ENCODE measurements at regions not wholly inside any gene's neighbourhood (a gene's known extent, or its start where the extent isn't known, plus 50 kb on each side); places are given as distances from the start of the nearest gene placed in this dataset.

DNA sequence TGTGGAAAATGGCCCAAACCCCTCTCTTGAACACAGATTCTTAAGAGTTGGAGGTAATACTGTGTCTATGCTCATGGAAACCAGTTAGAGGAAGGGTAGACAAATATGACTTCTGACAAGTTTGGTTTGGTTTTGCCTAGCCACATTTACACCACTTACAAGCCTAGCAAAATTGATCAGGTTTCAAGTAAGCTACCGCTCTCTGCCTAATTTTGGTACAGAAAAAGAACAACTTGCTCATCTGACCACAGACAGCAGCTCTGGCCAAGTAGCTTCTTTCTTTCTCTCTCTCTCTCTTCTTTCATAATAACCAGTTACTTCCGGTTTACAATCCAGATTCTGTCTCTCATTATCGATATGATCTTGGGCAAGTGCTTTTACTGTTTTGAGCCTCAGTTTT is 260.0 kb downstream of the GLUD2 start:
- TF ChIP-seq, protein P1, sequence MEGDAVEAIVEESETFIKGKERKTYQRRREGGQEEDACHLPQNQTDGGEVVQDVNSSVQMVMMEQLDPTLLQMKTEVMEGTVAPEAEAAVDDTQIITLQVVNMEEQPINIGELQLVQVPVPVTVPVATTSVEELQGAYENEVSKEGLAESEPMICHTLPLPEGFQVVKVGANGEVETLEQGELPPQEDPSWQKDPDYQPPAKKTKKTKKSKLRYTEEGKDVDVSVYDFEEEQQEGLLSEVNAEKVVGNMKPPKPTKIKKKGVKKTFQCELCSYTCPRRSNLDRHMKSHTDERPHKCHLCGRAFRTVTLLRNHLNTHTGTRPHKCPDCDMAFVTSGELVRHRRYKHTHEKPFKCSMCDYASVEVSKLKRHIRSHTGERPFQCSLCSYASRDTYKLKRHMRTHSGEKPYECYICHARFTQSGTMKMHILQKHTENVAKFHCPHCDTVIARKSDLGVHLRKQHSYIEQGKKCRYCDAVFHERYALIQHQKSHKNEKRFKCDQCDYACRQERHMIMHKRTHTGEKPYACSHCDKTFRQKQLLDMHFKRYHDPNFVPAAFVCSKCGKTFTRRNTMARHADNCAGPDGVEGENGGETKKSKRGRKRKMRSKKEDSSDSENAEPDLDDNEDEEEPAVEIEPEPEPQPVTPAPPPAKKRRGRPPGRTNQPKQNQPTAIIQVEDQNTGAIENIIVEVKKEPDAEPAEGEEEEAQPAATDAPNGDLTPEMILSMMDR (IDR thresholded peaks at IDR 0.05) = no peak
- no peak for TF ChIP-seq POLR2A (IDR thresholded peaks at IDR 0.05)

Measured in thyroid gland (tissue), 4 donors.